ENCODE measurements at regions not wholly inside any gene's neighbourhood (a gene's known extent, or its start where the extent isn't known, plus 50 kb on each side); places are given as distances from the start of the nearest gene placed in this dataset.

- no peak overlapping the region for H3K4me3 ChIP-seq (replicated peaks; ENCODE audit: insufficient read depth, low read length)
- no peaks in the 10 kb centered on the region for H3K27me3 ChIP-seq (ENCODE audit: insufficient read depth, poor library complexity, severe bottlenecking)
- H3K27ac ChIP-seq (replicated peaks) = no peak overlapping the region
- DNase-seq (ENCODE audit: low read depth in 1 of 2, low spot score in 1 of 2) = no peak
- TF ChIP-seq GABPA (IDR thresholded peaks at IDR 0.05; ENCODE audit: low read depth) (no peak), POLR2AphosphoS5 (IDR thresholded peaks at IDR 0.05; ENCODE audit: low read depth) (no peak), REST (IDR thresholded peaks at IDR 0.05; ENCODE audit: insufficient replicate concordance, low read depth) (no peak), SPI1 (IDR thresholded peaks at IDR 0.05; ENCODE audit: borderline replicate concordance, low read depth) (no peak)
- TF ChIP-seq, protein P1, sequence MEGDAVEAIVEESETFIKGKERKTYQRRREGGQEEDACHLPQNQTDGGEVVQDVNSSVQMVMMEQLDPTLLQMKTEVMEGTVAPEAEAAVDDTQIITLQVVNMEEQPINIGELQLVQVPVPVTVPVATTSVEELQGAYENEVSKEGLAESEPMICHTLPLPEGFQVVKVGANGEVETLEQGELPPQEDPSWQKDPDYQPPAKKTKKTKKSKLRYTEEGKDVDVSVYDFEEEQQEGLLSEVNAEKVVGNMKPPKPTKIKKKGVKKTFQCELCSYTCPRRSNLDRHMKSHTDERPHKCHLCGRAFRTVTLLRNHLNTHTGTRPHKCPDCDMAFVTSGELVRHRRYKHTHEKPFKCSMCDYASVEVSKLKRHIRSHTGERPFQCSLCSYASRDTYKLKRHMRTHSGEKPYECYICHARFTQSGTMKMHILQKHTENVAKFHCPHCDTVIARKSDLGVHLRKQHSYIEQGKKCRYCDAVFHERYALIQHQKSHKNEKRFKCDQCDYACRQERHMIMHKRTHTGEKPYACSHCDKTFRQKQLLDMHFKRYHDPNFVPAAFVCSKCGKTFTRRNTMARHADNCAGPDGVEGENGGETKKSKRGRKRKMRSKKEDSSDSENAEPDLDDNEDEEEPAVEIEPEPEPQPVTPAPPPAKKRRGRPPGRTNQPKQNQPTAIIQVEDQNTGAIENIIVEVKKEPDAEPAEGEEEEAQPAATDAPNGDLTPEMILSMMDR (IDR thresholded peaks at IDR 0.05; ENCODE audit: insufficient read depth, low read length) = no peak
Observed at GRCh38 chr1:60431593-60431992, 358.0 kb upstream of the C1orf87 start.

DNA sequence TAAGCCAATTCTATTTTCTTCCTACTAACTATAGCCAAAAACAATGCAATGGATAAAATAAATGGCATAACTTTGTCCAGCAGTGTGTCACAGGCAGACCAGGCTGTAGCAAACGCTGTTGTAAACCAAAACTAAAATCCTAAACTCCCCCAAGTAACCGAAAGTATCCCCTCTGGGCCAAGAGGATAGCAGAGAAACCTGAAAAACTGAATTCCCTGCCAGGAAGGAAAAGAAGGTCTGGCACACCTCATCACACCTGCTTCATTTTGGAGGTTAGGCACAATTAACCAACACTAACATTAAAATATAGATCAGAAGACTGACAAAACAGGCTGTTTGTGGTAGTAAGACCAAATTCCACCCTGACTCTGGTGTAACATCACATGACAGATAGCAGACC, 356.8 kb upstream of the C1orf87 start:
- TF ChIP-seq, protein P1 (IDR thresholded peaks at IDR 0.05; ENCODE audit: insufficient read depth, low read length) = no peak
- no peak for TF ChIP-seq SPI1 (IDR thresholded peaks at IDR 0.05; ENCODE audit: borderline replicate concordance, low read depth)
- TF ChIP-seq REST (IDR thresholded peaks at IDR 0.05; ENCODE audit: insufficient replicate concordance, low read depth) = no peak
- no peak for TF ChIP-seq GABPA (IDR thresholded peaks at IDR 0.05; ENCODE audit: low read depth)
- TF ChIP-seq POLR2AphosphoS5 (IDR thresholded peaks at IDR 0.05; ENCODE audit: low read depth) = no peak
- Histone ChIP-seq H3K27ac (replicated peaks) (no peak overlapping the region), H3K27me3 (ENCODE audit: insufficient read depth, poor library complexity, severe bottlenecking) (no peaks in the 10 kb centered on the region), H3K4me3 (replicated peaks; ENCODE audit: insufficient read depth, low read length) (no peak overlapping the region)
- DNase-seq (ENCODE audit: low read depth in 1 of 2, low spot score in 1 of 2) = no peak

GRCh38 chr1:60428127-60428526, 354.6 kb upstream of the C1orf87 start:
- no peaks in the 10 kb centered on the region for H3K27me3 ChIP-seq (ENCODE audit: insufficient read depth, poor library complexity, severe bottlenecking)
- H3K27ac ChIP-seq (replicated peaks) = no peak overlapping the region
- no peak for DNase-seq (ENCODE audit: low read depth in 1 of 2, low spot score in 1 of 2)
- no peak overlapping the region for H3K4me3 ChIP-seq (replicated peaks; ENCODE audit: insufficient read depth, low read length)
- TF ChIP-seq GABPA (IDR thresholded peaks at IDR 0.05; ENCODE audit: low read depth) (no peak), SPI1 (IDR thresholded peaks at IDR 0.05; ENCODE audit: borderline replicate concordance, low read depth) (no peak), POLR2AphosphoS5 (IDR thresholded peaks at IDR 0.05; ENCODE audit: low read depth) (no peak), REST (IDR thresholded peaks at IDR 0.05; ENCODE audit: insufficient replicate concordance, low read depth) (no peak)
- TF ChIP-seq, protein P1 (IDR thresholded peaks at IDR 0.05; ENCODE audit: insufficient read depth, low read length) = no peak

All from HL-60 (cell line).